Panc1 (cell line): ENCODE measurements at regions not wholly inside any gene's neighbourhood (a gene's known extent, or its start where the extent isn't known, plus 50 kb on each side); places are given as distances from the start of the nearest gene placed in this dataset.

Experiments used
- ATAC-seq: fragments of 200-7000 bp; cut with Tn5 transposase; 2 replicates; pipeline ENCODE4 v1.9.1; 2020; ENCODE audit warnings: mild to moderate bottlenecking, moderate library complexity
- BruUV-seq: library from RNA; stranded (reverse); fragments of 400-500 nt; replicated peaks from 2 replicates; lab custom pipeline; 2021; lab: Mats Ljungman, UMichigan
- CTCF ChIA-PET: fragments of 300-600 bp; sonication (Branson Sonifier 250); formaldehyde crosslinking; loops from one replicate; lab custom pipeline; 2022; ENCODE audit warnings: antibody characterized with exemption; lab: Charles Lee
- POLR2A ChIA-PET: fragments of 300-600 bp; sonication (Branson Sonifier 250); formaldehyde crosslinking; loops from one replicate; lab custom pipeline; 2022; ENCODE audit warnings: antibody characterized with exemption; lab: Charles Lee
- DNase-seq: peaks from one replicate; pipeline ENCODE4 v3.0.0-alpha.2; 2010; ENCODE audit warnings: low read depth, low spot score
- H3K27ac ChIP-seq: 2 replicates; pipeline ENCODE4 v1.5.1; 2011; ENCODE audit warnings: mild to moderate bottlenecking, low read length, inconsistent platforms
- H3K27me3 ChIP-seq: fragments of 200-500 bp; sonication (Bioruptor generic); 2 replicates; pipeline ENCODE4 v1.6.0; 2014; ENCODE audit warnings: low read length, inconsistent platforms; ENCODE audit not compliant: control insufficient read depth, insufficient read depth
- H3K36me3 ChIP-seq: fragments of 200-500 bp; sonication (Bioruptor generic); 2 replicates; pipeline ENCODE4 v1.5.1; 2014; ENCODE audit warnings: inconsistent platforms, mild to moderate bottlenecking, low read length, moderate library complexity; ENCODE audit not compliant: control insufficient read depth, insufficient read depth
- H3K4me1 ChIP-seq: 2 replicates; pipeline ENCODE4 v1.5.1; 2011; ENCODE audit warnings: inconsistent platforms, mild to moderate bottlenecking, low read length, moderate library complexity; ENCODE audit not compliant: control insufficient read depth, insufficient read depth
- H3K4me3 ChIP-seq, 2 experiments: 2 replicates each; pipeline ENCODE4 v1.5.1; 2011 to 2012; ENCODE audit warnings: low read depth in 2 of 2, low read length in 2 of 2, mild to moderate bottlenecking in 2 of 2, inconsistent platforms in 1 of 2, moderate library complexity in 1 of 2
- H3K9me3 ChIP-seq: fragments of 200-500 bp; sonication (Bioruptor generic); 2 replicates; pipeline ENCODE4 v1.5.1; 2014; ENCODE audit warnings: low read depth, mild to moderate bottlenecking, inconsistent platforms, low read length, moderate library complexity; ENCODE audit not compliant: control insufficient read depth, insufficient read depth
- CTCF ChIP-seq: fragments of 450-650 bp; IDR thresholded peaks from 2 replicates; pipeline ENCODE4 v1.5.1; 2017; ENCODE audit warnings: mild to moderate bottlenecking
- POLR2AphosphoS5 ChIP-seq: IDR thresholded peaks from 2 replicates; pipeline ENCODE4 v1.6.1; 2012; ENCODE audit warnings: mild to moderate bottlenecking, low read depth, low read length, moderate library complexity
- REST ChIP-seq, 2 experiments: IDR thresholded peaks; 2 replicates each; pipeline ENCODE4 v1.6.1; 2011 to 2012; ENCODE audit warnings: low read depth in 2 of 2, control low read depth in 1 of 2, low read length in 1 of 2, mild to moderate bottlenecking in 1 of 2, moderate library complexity in 1 of 2; ENCODE audit not compliant: insufficient read depth in 1 of 2
- SIN3A ChIP-seq: IDR thresholded peaks from 2 replicates; pipeline ENCODE4 v1.6.1; 2012; ENCODE audit warnings: low read depth, mild to moderate bottlenecking, low read length, moderate library complexity, borderline replicate concordance; ENCODE audit not compliant: insufficient read depth
- TCF7L2 ChIP-seq: IDR thresholded peaks from 2 replicates; pipeline ENCODE4 v1.6.1; 2011; ENCODE audit warnings: mild to moderate bottlenecking, low read depth, low read length, inconsistent platforms
- in situ Hi-C: cut with HindIII; loops from 2 replicates; pipeline ENCODE4 v1.10.0; 2016; ENCODE audit warnings: low sequenced_read_pairs, low pct_unique_long_range_greater_than_20kb
- intact Hi-C: fragments of 100-400 bp; cut with micrococcal nuclease; formaldehyde crosslinking; loops from one replicate; pipeline ENCODE4 v1.10.0; 2022; ENCODE audit not compliant: unreplicated experiment

DNA sequence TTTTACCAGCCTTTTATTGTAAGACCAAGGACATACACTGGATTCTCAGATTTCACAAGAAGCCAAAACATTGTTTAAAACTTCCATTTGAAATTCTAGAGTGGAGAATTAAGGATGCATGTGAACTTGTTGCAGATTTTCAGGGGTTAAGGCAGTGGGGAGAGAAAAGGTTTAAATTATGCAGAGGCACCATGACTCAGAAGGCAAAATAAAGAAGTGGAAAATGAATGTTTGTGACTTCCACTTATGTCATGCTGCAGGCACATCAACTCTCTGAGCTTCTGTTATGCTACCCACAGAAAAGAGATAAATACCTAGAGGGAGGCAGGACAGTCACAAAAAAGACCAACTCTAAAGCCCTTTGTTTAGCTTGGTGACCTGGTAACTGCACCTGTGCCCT, 84.4 kb upstream of the BET1 start:
- H3K4me3 ChIP-seq = no peak overlapping the region
- intact Hi-C loops = loop anchor here (5.0 to 10.0 kb wide), 3 partner anchors 186 to 844 kb away; no protein-coding TSS in a partner anchor
- H3K27me3 ChIP-seq = peaks cover 3% of the 10 kb centered on the region
- DNase-seq (no peak), ATAC-seq (no peak)
- CTCF ChIA-PET = no interaction called here
- POLR2A ChIA-PET = no interaction called here
- no peaks in the 10 kb centered on the region for H3K4me1 ChIP-seq
- no peak for TF ChIP-seq TCF7L2
- TF ChIP-seq SIN3A = no peak
- TF ChIP-seq REST (IDR thresholded peaks at IDR 0.05; ENCODE audit: insufficient read depth in 1 of 2, low read depth in 2 of 2, low read length in 1 of 2) = no peak
- TF ChIP-seq CTCF = no peak
- no peak for TF ChIP-seq POLR2AphosphoS5
- H3K36me3 ChIP-seq = no peaks in the 10 kb centered on the region
- in situ Hi-C loops = no loop called here
- BruUV-seq = no TSS peak
- H3K9me3 ChIP-seq = no peaks in the 10 kb centered on the region
- no peak overlapping the region for H3K27ac ChIP-seq

DNA sequence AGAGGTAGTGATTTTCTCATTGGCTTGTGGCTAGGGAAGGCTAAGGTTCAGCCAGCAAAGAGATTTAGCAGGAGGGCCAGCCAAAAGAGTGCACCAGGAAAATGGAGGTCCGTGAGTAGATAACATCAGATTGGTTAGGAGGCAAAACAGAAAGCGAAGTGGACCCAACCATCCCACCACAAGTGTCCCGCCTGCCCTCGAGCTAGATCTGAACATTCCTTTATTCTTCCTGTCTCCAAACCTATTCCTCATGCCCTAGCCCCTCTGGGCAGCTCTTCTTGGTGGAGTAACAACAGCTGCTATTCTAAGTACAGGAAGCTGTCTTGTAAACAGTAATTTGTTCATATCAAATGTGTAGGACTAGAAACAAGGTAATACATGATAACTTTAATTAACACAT, 85.7 kb upstream of the BET1 start:
- in situ Hi-C loops = no loop called here
- Histone ChIP-seq H3K27ac (no peak overlapping the region), H3K4me1 (no peaks in the 10 kb centered on the region), H3K4me3 (no peak overlapping the region), H3K9me3 (no peaks in the 10 kb centered on the region), H3K27me3 (peaks cover 3% of the 10 kb centered on the region; the same call in 1 of the 2 replicates), H3K36me3 (no peaks in the 10 kb centered on the region)
- intact Hi-C loops = loop anchor here (5.0 to 10.0 kb wide), 3 partner anchors 188 to 845 kb away; no protein-coding TSS in a partner anchor
- BruUV-seq = no TSS peak
- DNase-seq (no peak), ATAC-seq (no peak)
- ChIA-PET POLR2A (no interaction called here), CTCF (no interaction called here)
- TF ChIP-seq POLR2AphosphoS5 (no peak), CTCF (no peak), TCF7L2 (no peak), REST (IDR thresholded peaks at IDR 0.05; ENCODE audit: insufficient read depth in 1 of 2, low read depth in 2 of 2, low read length in 1 of 2) (no peak), SIN3A (no peak)
